ENCODE measurements at regions not wholly inside any gene's neighbourhood (a gene's known extent, or its start where the extent isn't known, plus 50 kb on each side); places are given as distances from the start of the nearest gene placed in this dataset.
"Not testable (repeated sequence)": the region's sequence is repeated elsewhere in the genome, so short reads cannot be mapped to it uniquely, and the experiment has no call there.

- no peak for TF ChIP-seq KLF7 (tag by site-specific recombination; IDR thresholded peaks at IDR 0.05; ENCODE audit: borderline replicate concordance)
Observed at GRCh38 chr2:144730711-144731110, 210.8 kb upstream of the ZEB2 start (continued).

- POLR2A ChIA-PET; H3K4me1 ChIP-seq (ENCODE audit: control insufficient read depth, insufficient read depth, low read length); H3K27ac ChIP-seq (ENCODE audit: extremely low read depth, low read depth, low read length); H3K4me3 ChIP-seq (ENCODE audit: low read depth, low read length); H3K9me3 ChIP-seq (ENCODE audit: control insufficient read depth, insufficient read depth, low read depth, low read length); CTCF ChIA-PET; H3K36me3 ChIP-seq (ENCODE audit: control insufficient read depth in 2 of 2, insufficient read depth in 1 of 2, low read length in 2 of 2): not testable (repeated sequence)
- TF ChIP-seq SETDB1 (IDR thresholded peaks at IDR 0.05; ENCODE audit: insufficient read length, low read length) = peak; percentile 16
Observed at GRCh38 chr2:144724460-144724859, 204.5 kb upstream of the ZEB2 start.

GRCh38 chr2:144718376-144718775, 198.5 kb upstream of the ZEB2 start:
- H3K4me1 ChIP-seq (ENCODE audit: control insufficient read depth, insufficient read depth, low read length) = no peaks in the 10 kb centered on the region
- ChIA-PET CTCF (no interaction called here), POLR2A (no interaction called here)
- H3K4me3 ChIP-seq (ENCODE audit: low read depth, low read length) = no peak overlapping the region
- H3K9me3 ChIP-seq (ENCODE audit: control insufficient read depth, insufficient read depth, low read depth, low read length) = no peaks in the 10 kb centered on the region
- TF ChIP-seq ZNF791 (tag by site-specific recombination; IDR thresholded peaks at IDR 0.05) = no peak
- TF ChIP-seq PATZ1 (tag by site-specific recombination; IDR thresholded peaks at IDR 0.05) = no peak
- TF ChIP-seq ZNF654 (tag by site-specific recombination; IDR thresholded peaks at IDR 0.05; ENCODE audit: low read depth) = no peak
- peak; percentile 90 for TF ChIP-seq SETDB1 (IDR thresholded peaks at IDR 0.05; ENCODE audit: insufficient read length, low read length)
- TF ChIP-seq ZNF510 (tag by site-specific recombination; IDR thresholded peaks at IDR 0.05; ENCODE audit: insufficient replicate concordance) = no peak
- no peak for TF ChIP-seq ZNF837 (tag by site-specific recombination; IDR thresholded peaks at IDR 0.05)
- no peak for TF ChIP-seq SALL2 (tag by site-specific recombination; IDR thresholded peaks at IDR 0.05; ENCODE audit: borderline replicate concordance)
- TF ChIP-seq ZNF707 (tag by site-specific recombination; IDR thresholded peaks at IDR 0.05) = no peak
- H3K36me3 ChIP-seq (ENCODE audit: control insufficient read depth in 2 of 2, insufficient read depth in 1 of 2, low read length in 2 of 2) = no peaks in the 10 kb centered on the region
- no peak overlapping the region for H3K27ac ChIP-seq (ENCODE audit: extremely low read depth, low read depth, low read length)

- TF ChIP-seq ZNF677 (tag by site-specific recombination; IDR thresholded peaks at IDR 0.05) = no peak
- TF ChIP-seq BCL11B (tag by site-specific recombination; IDR thresholded peaks at IDR 0.05; ENCODE audit: low read depth) = no peak
- no peak for TF ChIP-seq ZBTB7A (tag by site-specific recombination; IDR thresholded peaks at IDR 0.05; ENCODE audit: low read depth)
- no peak for TF ChIP-seq ZNF211 (tag by site-specific recombination; IDR thresholded peaks at IDR 0.05; ENCODE audit: low read depth)
- no peak for TF ChIP-seq ZNF221 (tag by site-specific recombination; IDR thresholded peaks at IDR 0.05; ENCODE audit: borderline replicate concordance)
- no peak for TF ChIP-seq ZNF521 (tag by site-specific recombination; IDR thresholded peaks at IDR 0.05)
- TF ChIP-seq ZNF580 (tag by site-specific recombination; IDR thresholded peaks at IDR 0.05) = no peak
- H3K4me1 ChIP-seq (ENCODE audit: control insufficient read depth, insufficient read depth, low read length) = no peaks in the 10 kb centered on the region
- no peak overlapping the region for H3K27ac ChIP-seq (ENCODE audit: extremely low read depth, low read depth, low read length)
- ChIA-PET POLR2A (no interaction called here), CTCF (interaction anchor here (1.6 kb wide), 1 partner anchor 174 kb away, joined by 3 read pairs; no protein-coding TSS in a partner anchor)
- no peak overlapping the region for H3K4me3 ChIP-seq (ENCODE audit: low read depth, low read length)
- no peaks in the 10 kb centered on the region for H3K36me3 ChIP-seq (ENCODE audit: control insufficient read depth in 2 of 2, insufficient read depth in 1 of 2, low read length in 2 of 2)
- no peaks in the 10 kb centered on the region for H3K9me3 ChIP-seq (ENCODE audit: control insufficient read depth, insufficient read depth, low read depth, low read length)
Observed at GRCh38 chr2:144715992-144716391, 196.1 kb upstream of the ZEB2 start.

- CTCF ChIA-PET = no interaction called here
- Histone ChIP-seq H3K36me3 (ENCODE audit: control insufficient read depth in 2 of 2, insufficient read depth in 1 of 2, low read length in 2 of 2) (no peaks in the 10 kb centered on the region), H3K4me1 (ENCODE audit: control insufficient read depth, insufficient read depth, low read length) (no peaks in the 10 kb centered on the region), H3K27ac (ENCODE audit: extremely low read depth, low read depth, low read length) (no peak overlapping the region), H3K4me3 (ENCODE audit: low read depth, low read length) (no peak overlapping the region), H3K9me3 (ENCODE audit: control insufficient read depth, insufficient read depth, low read depth, low read length) (no peaks in the 10 kb centered on the region)
- TF ChIP-seq ZEB2 (tag by site-specific recombination; IDR thresholded peaks at IDR 0.05) = no peak
- POLR2A ChIA-PET = no interaction called here
Observed at GRCh38 chr2:144713410-144713809, 193.5 kb upstream of the ZEB2 start.

Measured in HEK293 (cell line).